Mesendoderm (in vitro differentiated cells): ENCODE measurements at regions not wholly inside any gene's neighbourhood (a gene's known extent, or its start where the extent isn't known, plus 50 kb on each side); places are given as distances from the start of the nearest gene placed in this dataset.

Experiments
- DNase-seq: peaks from one replicate; pipeline ENCODE4 v3.0.0; 2013
- H2AK5ac ChIP-seq: 2 replicates; pipeline ENCODE4 v1.6.1; 2013; ENCODE audit warnings: low read length, inconsistent platforms
- H2BK120ac ChIP-seq: 2 replicates; pipeline ENCODE4 v1.6.1; 2013; ENCODE audit warnings: low read depth, mild to moderate bottlenecking, low read length, moderate library complexity, mixed read lengths
- H2BK15ac ChIP-seq: replicated peaks from 2 replicates; pipeline ENCODE4 v1.6.1; 2013; ENCODE audit warnings: low read depth, mild to moderate bottlenecking, moderate library complexity
- H2BK5ac ChIP-seq: 2 replicates; pipeline ENCODE4 v1.6.1; 2013; ENCODE audit warnings: low read length, inconsistent platforms
- H3K18ac ChIP-seq: 2 replicates; pipeline ENCODE4 v1.6.1; 2013; ENCODE audit warnings: mild to moderate bottlenecking, low read length, mixed read lengths
- H3K23ac ChIP-seq: one replicate; pipeline ENCODE4 v1.6.1; 2013; ENCODE audit warnings: low read length
- H3K27ac ChIP-seq: 2 replicates; pipeline ENCODE4 v1.5.1; 2013; ENCODE audit warnings: low read depth, mild to moderate bottlenecking, inconsistent platforms, low read length, moderate library complexity
- H3K27me3 ChIP-seq: 2 replicates; pipeline ENCODE4 v1.6.1; 2013; ENCODE audit warnings: low read length, control low read depth, mild to moderate bottlenecking, inconsistent platforms; ENCODE audit not compliant: insufficient read depth, poor library complexity
- H3K36me3 ChIP-seq: 2 replicates; pipeline ENCODE4 v1.6.1; 2013; ENCODE audit warnings: low read length, inconsistent platforms; ENCODE audit not compliant: control insufficient read depth, insufficient read depth
- H3K4ac ChIP-seq: one replicate; pipeline ENCODE4 v1.6.1; 2013; ENCODE audit warnings: low read depth, mild to moderate bottlenecking, low read length, moderate library complexity
- H3K4me1 ChIP-seq: 2 replicates; pipeline ENCODE4 v1.6.1; 2013; ENCODE audit warnings: low read depth, low read length, inconsistent platforms; ENCODE audit not compliant: control insufficient read depth
- H3K4me2 ChIP-seq: 2 replicates; pipeline ENCODE4 v1.6.1; 2013; ENCODE audit warnings: low read length
- H3K4me3 ChIP-seq: 2 replicates; pipeline ENCODE4 v1.5.1; 2013; ENCODE audit warnings: mild to moderate bottlenecking, low read length
- H3K56ac ChIP-seq: one replicate; pipeline ENCODE4 v1.6.1; 2013; ENCODE audit warnings: low read length
- H3K79me1 ChIP-seq: 2 replicates; pipeline ENCODE4 v1.6.1; 2013; ENCODE audit warnings: low read length, inconsistent platforms
- H3K79me2 ChIP-seq: 2 replicates; pipeline ENCODE4 v1.6.1; 2013; ENCODE audit warnings: mild to moderate bottlenecking, low read length; ENCODE audit not compliant: control insufficient read depth, insufficient read depth
- H3K9ac ChIP-seq: 2 replicates; pipeline ENCODE4 v1.6.1; 2013; ENCODE audit warnings: low read length, inconsistent platforms
- H4K5ac ChIP-seq: one replicate; pipeline ENCODE4 v1.6.1; 2013; ENCODE audit warnings: low read length
- H4K8ac ChIP-seq: one replicate; pipeline ENCODE4 v1.6.1; 2013; ENCODE audit warnings: low read depth, mild to moderate bottlenecking, control low read depth, low read length, moderate library complexity
- WGBS: extraction: QIAGEN DNeasy Blood & Tissue Kit; methylation state at CpG from one replicate; pipeline ENCODE4 v1.1.7; 2013; ENCODE audit warnings: low lambda C conversion rate, missing lambda C conversion rate; ENCODE audit not compliant: insufficient coverage; ENCODE audit errors: extremely low coverage; 5-methylcytosine and 5-hydroxymethylcytosine counted together

DNA sequence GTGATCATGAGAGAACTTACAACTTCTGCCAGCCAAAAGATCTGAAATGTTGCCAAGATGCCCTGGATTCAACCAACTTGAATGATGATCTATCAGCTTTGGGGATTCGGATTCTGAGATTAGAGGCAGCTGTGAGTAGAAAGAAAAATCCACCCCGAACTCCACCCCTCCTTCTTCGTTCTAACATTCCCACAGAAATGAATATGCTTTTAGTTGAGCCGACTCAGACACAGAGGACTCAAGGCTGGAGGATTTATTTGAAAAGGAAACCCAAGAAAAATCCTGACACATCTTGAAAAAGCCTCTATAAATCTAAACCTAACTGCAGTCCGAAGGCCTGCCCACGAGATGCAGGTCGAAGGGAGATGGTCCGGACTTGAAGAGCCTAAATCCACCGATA, 275.0 kb downstream of the GAS1 start:
- WGBS: no CpG with 5 or more reads among the region's 9 CpGs

GRCh38 chr9:86671018-86671417, 276.3 kb downstream of the GAS1 start:
- Histone ChIP-seq H3K18ac (no peak overlapping the region), H2AK5ac (no peak overlapping the region), H3K23ac (no peak overlapping the region), H3K4me1 (no peaks in the 10 kb centered on the region), H3K36me3 (no peaks in the 10 kb centered on the region), H2BK15ac (no peak overlapping the region), H3K4me3 (no peak overlapping the region), H3K27ac (no peak overlapping the region), H3K79me1 (no peaks in the 10 kb centered on the region), H3K56ac (no peak overlapping the region), H4K5ac (no peak overlapping the region), H4K8ac (no peak overlapping the region), H2BK120ac (no peak overlapping the region), H3K9ac (no peak overlapping the region), H2BK5ac (no peak overlapping the region), H3K79me2 (no peaks in the 10 kb centered on the region), H3K4me2 (no peak overlapping the region), H3K4ac (no peak overlapping the region), H3K27me3 (no peaks in the 10 kb centered on the region)
- no CpG with 5 or more reads among the region's 1 CpG for WGBS
- DNase-seq: no peak

More for the DNA sequence above, 275.0 kb downstream of the GAS1 start:
- Histone ChIP-seq H3K79me1 (no peaks in the 10 kb centered on the region), H3K36me3 (no peaks in the 10 kb centered on the region), H2BK15ac (no peak overlapping the region), H3K27me3 (no peaks in the 10 kb centered on the region), H3K79me2 (no peaks in the 10 kb centered on the region), H3K18ac (no peak overlapping the region), H2AK5ac (no peak overlapping the region), H3K56ac (no peak overlapping the region), H4K5ac (no peak overlapping the region), H3K23ac (no peak overlapping the region), H3K4me3 (no peak overlapping the region), H2BK5ac (no peak overlapping the region), H3K27ac (no peak overlapping the region), H4K8ac (no peak overlapping the region), H3K9ac (no peak overlapping the region), H2BK120ac (no peak overlapping the region), H3K4ac (no peak overlapping the region), H3K4me1 (no peaks in the 10 kb centered on the region), H3K4me2 (no peak overlapping the region)
- no peak for DNase-seq

- no peak overlapping the region for H2AK5ac ChIP-seq
- no peak overlapping the region for H3K4me3 ChIP-seq
- no peak overlapping the region for H3K4me2 ChIP-seq
- no peak overlapping the region for H4K8ac ChIP-seq
- H3K9ac ChIP-seq: no peak overlapping the region
- H3K27me3 ChIP-seq: no peaks in the 10 kb centered on the region
- no peaks in the 10 kb centered on the region for H3K4me1 ChIP-seq
- H3K79me2 ChIP-seq: no peaks in the 10 kb centered on the region
- no peak overlapping the region for H3K56ac ChIP-seq
- no peak overlapping the region for H3K4ac ChIP-seq
- no peak overlapping the region for H2BK15ac ChIP-seq
- H2BK5ac ChIP-seq: no peak overlapping the region
- no peaks in the 10 kb centered on the region for H3K79me1 ChIP-seq
- no peak overlapping the region for H3K27ac ChIP-seq
- no peak for DNase-seq
- H4K5ac ChIP-seq: no peak overlapping the region
- no peak overlapping the region for H2BK120ac ChIP-seq
- no peak overlapping the region for H3K18ac ChIP-seq
- WGBS: no CpG with 5 or more reads among the region's 4 CpGs
- no peaks in the 10 kb centered on the region for H3K36me3 ChIP-seq
- no peak overlapping the region for H3K23ac ChIP-seq
Measured at GRCh38 chr9:86670536-86670935, 276.8 kb downstream of the GAS1 start.

- Histone ChIP-seq H3K56ac (no peak overlapping the region), H3K4ac (no peak overlapping the region), H4K8ac (no peak overlapping the region), H2BK120ac (no peak overlapping the region), H3K9ac (no peak overlapping the region), H4K5ac (no peak overlapping the region), H3K18ac (no peak overlapping the region), H2BK15ac (no peak overlapping the region), H3K79me1 (no peaks in the 10 kb centered on the region), H3K4me3 (no peak overlapping the region), H2BK5ac (no peak overlapping the region), H3K23ac (no peak overlapping the region), H3K27me3 (no peaks in the 10 kb centered on the region), H3K79me2 (no peaks in the 10 kb centered on the region), H2AK5ac (no peak overlapping the region), H3K4me2 (no peak overlapping the region), H3K36me3 (no peaks in the 10 kb centered on the region), H3K27ac (no peak overlapping the region), H3K4me1 (no peaks in the 10 kb centered on the region)
- WGBS: no CpG with 5 or more reads among the region's 3 CpGs
- no peak for DNase-seq
Measured at GRCh38 chr9:86670076-86670475, 277.2 kb downstream of the GAS1 start.

GRCh38 chr9:86669422-86669821, 277.9 kb downstream of the GAS1 start:
- H2BK5ac ChIP-seq: no peak overlapping the region
- no peaks in the 10 kb centered on the region for H3K27me3 ChIP-seq
- H3K4me3 ChIP-seq: no peak overlapping the region
- H3K27ac ChIP-seq: no peak overlapping the region
- H3K23ac ChIP-seq: no peak overlapping the region
- no peak overlapping the region for H3K56ac ChIP-seq
- DNase-seq: no peak
- H3K36me3 ChIP-seq: no peaks in the 10 kb centered on the region
- H2AK5ac ChIP-seq: no peak overlapping the region
- H3K18ac ChIP-seq: no peak overlapping the region
- H4K8ac ChIP-seq: no peak overlapping the region
- H3K4me2 ChIP-seq: no peak overlapping the region
- no peaks in the 10 kb centered on the region for H3K4me1 ChIP-seq
- WGBS: no CpG with 5 or more reads among the region's 4 CpGs
- H3K79me1 ChIP-seq: no peaks in the 10 kb centered on the region
- H3K4ac ChIP-seq: no peak overlapping the region
- H4K5ac ChIP-seq: no peak overlapping the region
- H2BK120ac ChIP-seq: no peak overlapping the region
- H3K79me2 ChIP-seq: no peaks in the 10 kb centered on the region
- no peak overlapping the region for H2BK15ac ChIP-seq
- H3K9ac ChIP-seq: no peak overlapping the region

- Histone ChIP-seq H3K79me1 (no peaks in the 10 kb centered on the region), H3K23ac (no peak overlapping the region), H3K4ac (no peak overlapping the region), H3K27me3 (no peaks in the 10 kb centered on the region), H2BK15ac (no peak overlapping the region), H2BK120ac (no peak overlapping the region), H3K56ac (no peak overlapping the region), H3K4me1 (no peaks in the 10 kb centered on the region), H4K5ac (no peak overlapping the region), H2BK5ac (no peak overlapping the region), H3K4me3 (no peak overlapping the region), H3K4me2 (no peak overlapping the region), H3K18ac (no peak overlapping the region), H3K27ac (no peak overlapping the region), H3K36me3 (no peaks in the 10 kb centered on the region), H3K9ac (no peak overlapping the region), H2AK5ac (no peak overlapping the region), H4K8ac (no peak overlapping the region), H3K79me2 (no peaks in the 10 kb centered on the region)
- DNase-seq: no peak
Measured at GRCh38 chr9:86668488-86668887, 278.8 kb downstream of the GAS1 start.
